B cell (primary cell): ENCODE measurements at regions not wholly inside any gene's neighbourhood (a gene's known extent, or its start where the extent isn't known, plus 50 kb on each side); places are given as distances from the start of the nearest gene placed in this dataset.

ENCODE experiments used
- ATAC-seq: fragments of 200-7000 bp; cut with Tn5 transposase; one replicate; pipeline ENCODE4 v1.10.0; 2021; ENCODE audit warnings: low read depth, mild to moderate bottlenecking, moderate number of reproducible peaks, moderate library complexity
- CTCF ChIA-PET: fragments of 350-600 bp; sonication (Branson Sonifier 250); formaldehyde crosslinking; loops from one replicate; lab custom pipeline; 2021; ENCODE audit warnings: antibody characterized with exemption, inconsistent platforms; lab: Charles Lee
- POLR2A ChIA-PET: fragments of 350-600 bp; sonication (Branson Sonifier 250); formaldehyde crosslinking; loops from one replicate; lab custom pipeline; 2021; ENCODE audit warnings: antibody characterized with exemption; lab: Charles Lee
- DNase-seq: peaks from one replicate; pipeline ENCODE4 v3.0.0; 2013
- H2AFZ ChIP-seq: 2 replicates; pipeline ENCODE4 v1.6.1; 2012; ENCODE audit warnings: mild to moderate bottlenecking, low read depth, low read length; ENCODE audit not compliant: insufficient read depth, poor library complexity, severe bottlenecking
- H3K27ac ChIP-seq, 2 donors: 1 replicate in 1 of 2; 2 replicates in 1 of 2; pipeline ENCODE4 v1.5.1; 2012 to 2013; ENCODE audit warnings: low read length in 2 of 2, mild to moderate bottlenecking in 2 of 2, moderate library complexity in 1 of 2
- H3K27me3 ChIP-seq, 4 experiments: fragments of 200-600 bp in 1 of 4; sonication (generic) in 1 of 4; replicated peaks in 1 of 4; 1 replicate in 2 of 4; 2 replicates in 2 of 4; pipeline versions ENCODE4 v1.6.1 to v1.7.0; 2013 to 2016; ENCODE audit warnings: low read length in 3 of 4, mild to moderate bottlenecking in 2 of 4, mixed read lengths in 1 of 4, moderate library complexity in 1 of 4; ENCODE audit not compliant: insufficient read depth in 4 of 4, control insufficient read depth in 3 of 4; ENCODE audit errors: control extremely low read depth in 1 of 4
- H3K36me3 ChIP-seq, 2 experiments: replicated peaks in 1 of 2; 1 replicate in 1 of 2; 2 replicates in 1 of 2; pipeline versions ENCODE4 v1.6.1 to v1.7.1; 2013; ENCODE audit warnings: low read length in 1 of 2; ENCODE audit not compliant: insufficient read depth in 2 of 2, control insufficient read depth in 1 of 2; ENCODE audit errors: control extremely low read depth in 1 of 2, extremely low read depth in 1 of 2
- H3K4me1 ChIP-seq, 2 donors: fragments of 200-600 bp in 1 of 2; sonication (generic) in 1 of 2; 1 replicate in 1 of 2; 2 replicates in 1 of 2; pipeline versions ENCODE4 v1.5.1 to v1.6.1; 2013 to 2017; ENCODE audit warnings: low read length in 2 of 2; ENCODE audit not compliant: control insufficient read depth in 2 of 2, insufficient read depth in 2 of 2
- H3K4me2 ChIP-seq: replicated peaks from 2 replicates; pipeline ENCODE3; 2012; ENCODE audit warnings: mild to moderate bottlenecking, low read depth, low read length; ENCODE audit not compliant: poor library complexity, severe bottlenecking
- H3K4me3 ChIP-seq, 5 experiments: fragments of 200-600 bp in 1 of 5; sonication (generic) in 1 of 5; 1 replicate in 3 of 5; 2 replicates in 2 of 5; pipeline versions ENCODE4 v1.5.1 to v1.7.0; 2011 to 2016; ENCODE audit warnings: low read length in 4 of 5, mild to moderate bottlenecking in 4 of 5, low read depth in 2 of 5, control low read depth in 1 of 5, moderate library complexity in 1 of 5; ENCODE audit not compliant: insufficient read depth in 1 of 5; ENCODE audit errors: control extremely low read depth in 1 of 5, extremely low read depth in 1 of 5
- H3K79me2 ChIP-seq: fragments of 200-600 bp; sonication (generic); one replicate; pipeline ENCODE4 v1.6.0; 2016; ENCODE audit warnings: low read length; ENCODE audit not compliant: control insufficient read depth, insufficient read depth
- H3K9ac ChIP-seq: fragments of 200-600 bp; sonication (generic); 2 replicates; pipeline ENCODE4 v1.6.1; 2017; ENCODE audit warnings: mild to moderate bottlenecking, low read length, moderate library complexity
- H3K9me3 ChIP-seq, 3 donors: one replicate each; pipeline versions ENCODE4 v1.6.1 to v1.7.1; 2013; ENCODE audit warnings: low read length in 2 of 3; ENCODE audit not compliant: control insufficient read depth in 2 of 3, insufficient read depth in 1 of 3; ENCODE audit errors: control extremely low read depth in 1 of 3
- H4K20me1 ChIP-seq: 2 replicates; pipeline ENCODE4 v1.6.0; 2012; ENCODE audit warnings: mild to moderate bottlenecking, low read length; ENCODE audit not compliant: insufficient read depth, control insufficient read depth, poor library complexity, severe bottlenecking
- H3K27ac Mint-ChIP-seq: one replicate; pipeline ENCODE4 v1.8.0; 2021; ENCODE audit warnings: mixed read lengths
- H3K27me3 Mint-ChIP-seq: one replicate; pipeline ENCODE4 v1.8.0; 2021; ENCODE audit warnings: mixed read lengths
- H3K4me1 Mint-ChIP-seq: one replicate; pipeline ENCODE4 v1.8.0; 2021; ENCODE audit warnings: mixed read lengths
- H3K4me3 Mint-ChIP-seq: one replicate; pipeline ENCODE4 v1.8.0; 2021; ENCODE audit warnings: mixed read lengths
- H3K9me3 Mint-ChIP-seq: one replicate; pipeline ENCODE4 v1.8.0; 2022; ENCODE audit warnings: mixed read lengths; ENCODE audit not compliant: insufficient read depth
- EZH2 ChIP-seq: IDR thresholded peaks from 2 replicates; pipeline ENCODE4 v1.6.1; 2012; ENCODE audit warnings: borderline replicate concordance, low read depth, mild to moderate bottlenecking, moderate library complexity, low read length; ENCODE audit not compliant: insufficient read depth, poor library complexity, severe bottlenecking
- WGBS: methylation state at CpG from one replicate; pipeline ENCODE4 v1.1.5; 2013; ENCODE audit warnings: missing lambda C conversion rate; ENCODE audit not compliant: insufficient coverage; 5-methylcytosine and 5-hydroxymethylcytosine counted together
- intact Hi-C: fragments of 100-400 bp; cut with micrococcal nuclease; formaldehyde crosslinking; loops from one replicate; pipeline ENCODE4 v1.10.0; 2022
- TF ChIP-seq, protein P1 (sequence below): fragments of 200-600 bp; IDR thresholded peaks from one replicate; pipeline ENCODE4 v1.8.0; 2022; ENCODE audit warnings: antibody characterized with exemption, mild to moderate bottlenecking

DNA sequence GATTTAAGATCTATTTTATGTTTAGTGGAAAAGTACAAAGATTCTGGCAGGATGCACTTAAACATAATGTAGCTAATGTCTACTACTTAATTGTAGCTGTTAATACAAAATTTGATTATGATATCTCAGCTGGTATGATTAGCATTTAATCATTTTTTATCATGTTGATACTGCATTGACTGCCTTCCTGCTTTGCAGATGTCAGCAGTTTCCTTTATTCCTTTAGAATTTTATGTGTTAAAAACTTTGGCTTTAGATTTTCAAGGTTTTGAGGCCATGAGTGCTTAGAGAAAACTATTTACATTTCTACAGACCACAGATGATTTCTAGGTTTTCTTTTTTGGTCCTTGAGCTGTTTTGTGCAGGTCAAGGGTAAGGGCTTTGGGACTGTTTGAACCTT is 152.2 kb downstream of the ZNF326 start:
- no peaks in the 10 kb centered on the region for H4K20me1 ChIP-seq
- no peak for DNase-seq
- TF ChIP-seq, protein P1, sequence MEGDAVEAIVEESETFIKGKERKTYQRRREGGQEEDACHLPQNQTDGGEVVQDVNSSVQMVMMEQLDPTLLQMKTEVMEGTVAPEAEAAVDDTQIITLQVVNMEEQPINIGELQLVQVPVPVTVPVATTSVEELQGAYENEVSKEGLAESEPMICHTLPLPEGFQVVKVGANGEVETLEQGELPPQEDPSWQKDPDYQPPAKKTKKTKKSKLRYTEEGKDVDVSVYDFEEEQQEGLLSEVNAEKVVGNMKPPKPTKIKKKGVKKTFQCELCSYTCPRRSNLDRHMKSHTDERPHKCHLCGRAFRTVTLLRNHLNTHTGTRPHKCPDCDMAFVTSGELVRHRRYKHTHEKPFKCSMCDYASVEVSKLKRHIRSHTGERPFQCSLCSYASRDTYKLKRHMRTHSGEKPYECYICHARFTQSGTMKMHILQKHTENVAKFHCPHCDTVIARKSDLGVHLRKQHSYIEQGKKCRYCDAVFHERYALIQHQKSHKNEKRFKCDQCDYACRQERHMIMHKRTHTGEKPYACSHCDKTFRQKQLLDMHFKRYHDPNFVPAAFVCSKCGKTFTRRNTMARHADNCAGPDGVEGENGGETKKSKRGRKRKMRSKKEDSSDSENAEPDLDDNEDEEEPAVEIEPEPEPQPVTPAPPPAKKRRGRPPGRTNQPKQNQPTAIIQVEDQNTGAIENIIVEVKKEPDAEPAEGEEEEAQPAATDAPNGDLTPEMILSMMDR = no peak
- TF ChIP-seq EZH2 = no peak
- no peaks in the 10 kb centered on the region for H3K4me1 Mint-ChIP-seq
- H3K9me3 ChIP-seq = peaks cover 0 to 4% (median 0%) of the 10 kb centered on the region in 3 donors
- no peaks in the 10 kb centered on the region for H3K4me1 ChIP-seq
- CTCF ChIA-PET = no interaction called here
- H3K4me3 Mint-ChIP-seq = no peak overlapping the region
- H3K36me3 ChIP-seq = no peaks in the 10 kb centered on the region
- no peaks in the 10 kb centered on the region for H3K79me2 ChIP-seq
- H3K27ac ChIP-seq = no peak overlapping the region
- no peak overlapping the region for H3K4me3 ChIP-seq
- H2AFZ ChIP-seq = no peak overlapping the region
- H3K27ac Mint-ChIP-seq = no peak overlapping the region
- POLR2A ChIA-PET = no interaction called here
- H3K9me3 Mint-ChIP-seq = peaks cover 10% of the 10 kb centered on the region
- H3K4me2 ChIP-seq = no peak overlapping the region
- H3K27me3 Mint-ChIP-seq = no peaks in the 10 kb centered on the region
- H3K27me3 ChIP-seq = no peaks in the 10 kb centered on the region
- no peak overlapping the region for H3K9ac ChIP-seq
- intact Hi-C loops = no loop called here
- no peak for ATAC-seq

DNA sequence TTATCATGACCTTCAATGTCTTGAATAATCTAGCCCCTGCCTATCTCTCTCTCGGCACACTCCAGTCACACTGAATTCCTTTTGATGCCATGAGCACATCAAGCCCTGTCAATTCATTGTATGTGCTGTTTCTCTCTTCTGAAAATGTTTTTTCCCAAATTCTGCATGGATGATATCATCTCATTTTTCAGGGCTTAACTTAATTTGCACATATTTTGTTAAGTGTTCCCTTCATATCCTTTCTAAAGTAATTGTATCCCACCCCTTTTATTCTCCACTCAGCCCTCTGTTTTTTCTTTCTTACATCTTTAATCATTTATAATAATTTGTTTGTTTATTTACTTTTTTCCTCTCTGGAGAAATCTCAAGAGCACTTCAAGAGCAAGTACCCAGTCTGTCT is 149.9 kb downstream of the ZNF326 start:
- Histone ChIP-seq H3K4me1 (no peaks in the 10 kb centered on the region), H3K9ac (no peak overlapping the region), H3K36me3 (no peaks in the 10 kb centered on the region), H3K9me3 (peaks cover 0 to 3% (median 2%) of the 10 kb centered on the region in 3 donors), H3K4me2 (no peak overlapping the region), H2AFZ (no peak overlapping the region), H3K4me3 (no peak overlapping the region), H3K27me3 (no peaks in the 10 kb centered on the region), H3K27ac (no peak overlapping the region), H4K20me1 (no peaks in the 10 kb centered on the region), H3K79me2 (no peaks in the 10 kb centered on the region)
- POLR2A ChIA-PET = no interaction called here
- DNase-seq = no peak
- no peaks in the 10 kb centered on the region for H3K4me1 Mint-ChIP-seq
- H3K27ac Mint-ChIP-seq = no peak overlapping the region
- peaks cover 6% of the 10 kb centered on the region for H3K9me3 Mint-ChIP-seq
- TF ChIP-seq, protein P1 = no peak
- no peak for TF ChIP-seq EZH2
- intact Hi-C loops = no loop called here
- 67% methylated on average over 1 of the region's 1 CpG for WGBS
- no peak overlapping the region for H3K4me3 Mint-ChIP-seq
- ATAC-seq = no peak
- no peaks in the 10 kb centered on the region for H3K27me3 Mint-ChIP-seq
- CTCF ChIA-PET = no interaction called here
